Transverse colon (tissue), 4 donors: ENCODE measurements at regions not wholly inside any gene's neighbourhood (a gene's known extent, or its start where the extent isn't known, plus 50 kb on each side); places are given as distances from the start of the nearest gene placed in this dataset.

Experiments used
- DNase-seq: peaks from one replicate; pipeline ENCODE4 v3.0.0-alpha.2; 2019
- H3K27ac ChIP-seq, 4 donors: fragments of 200-600 bp; sonication (generic); 2 replicates each; pipeline ENCODE4 v1.5.1; 2016 to 2018; ENCODE audit warnings: inconsistent platforms in 4 of 4
- H3K27me3 ChIP-seq: fragments of 200-600 bp; sonication (generic); 2 replicates; pipeline ENCODE4 v1.5.1; 2017; ENCODE audit warnings: inconsistent platforms
- H3K36me3 ChIP-seq, 4 donors: fragments of 200-600 bp; sonication (generic); 2 replicates each; pipeline ENCODE4 v1.5.1; 2017 to 2019; ENCODE audit warnings: inconsistent platforms in 4 of 4
- H3K4me1 ChIP-seq, 4 donors: fragments of 200-600 bp; sonication (generic); 2 replicates each; pipeline ENCODE4 v1.5.1; 2017 to 2020; ENCODE audit warnings: inconsistent platforms in 4 of 4
- H3K4me3 ChIP-seq, 4 donors: fragments of 200-600 bp; sonication (generic); 1 replicate in 1 of 4; 2 replicates in 3 of 4; pipeline versions ENCODE4 v1.5.1 to v1.6.1; 2017 to 2019; ENCODE audit warnings: inconsistent platforms in 4 of 4
- H3K9me3 ChIP-seq, 2 donors: fragments of 200-600 bp; sonication (generic); 2 replicates each; pipeline ENCODE4 v1.5.1; 2017 to 2019; ENCODE audit warnings: inconsistent platforms in 2 of 2
- EP300 ChIP-seq: sonication (generic); formaldehyde crosslinking; IDR thresholded peaks from one replicate; pipeline ENCODE4 v1.6.1; 2017; ENCODE audit warnings: antibody characterized with exemption, low read depth
- POLR2A ChIP-seq: fragments of 450-650 bp; IDR thresholded peaks from one replicate; pipeline ENCODE4 v1.6.1; 2016; ENCODE audit warnings: antibody characterized with exemption, mild to moderate bottlenecking, moderate library complexity
- POLR2AphosphoS5 ChIP-seq, 3 donors: sonication (generic); formaldehyde crosslinking; IDR thresholded peaks; one replicate each; pipeline ENCODE4 v1.6.1; 2016; ENCODE audit warnings: antibody characterized with exemption in 3 of 3
- WGBS, 2 donors: methylation state at CpG; one replicate each; pipeline ENCODE4 v1.1.5; 2018; ENCODE audit warnings: low coverage in 1 of 2; 5-methylcytosine and 5-hydroxymethylcytosine counted together
- in situ Hi-C, 4 donors: fragments of 200-750 bp; cut with MboI; loops; one replicate each; pipeline versions ENCODE4 v1.15.0 to v1.15.1; 2017; ENCODE audit warnings: low sequenced_read_pairs in 3 of 4, low pct_ligation_motif_present in 1 of 4, low pct_unique_long_range_greater_than_20kb in 1 of 4
- intact Hi-C: fragments of 100-400 bp; cut with DNase I; formaldehyde crosslinking; loops from one replicate; pipeline ENCODE4 v1.15.1; 2023; ENCODE audit warnings: low total_unique reads
- TF ChIP-seq, protein P1 (sequence below), 5 experiments: fragments of 200-600 bp in 3 of 5; fragments of 450-650 bp in 2 of 5; sonication (generic) in 3 of 5; IDR thresholded peaks; 1 replicate in 2 of 5; 2 replicates in 3 of 5; pipeline ENCODE4 v1.5.1; 2016 to 2017; ENCODE audit warnings: antibody characterized with exemption in 5 of 5, inconsistent platforms in 3 of 5, mild to moderate bottlenecking in 2 of 5, moderate library complexity in 1 of 5

DNA sequence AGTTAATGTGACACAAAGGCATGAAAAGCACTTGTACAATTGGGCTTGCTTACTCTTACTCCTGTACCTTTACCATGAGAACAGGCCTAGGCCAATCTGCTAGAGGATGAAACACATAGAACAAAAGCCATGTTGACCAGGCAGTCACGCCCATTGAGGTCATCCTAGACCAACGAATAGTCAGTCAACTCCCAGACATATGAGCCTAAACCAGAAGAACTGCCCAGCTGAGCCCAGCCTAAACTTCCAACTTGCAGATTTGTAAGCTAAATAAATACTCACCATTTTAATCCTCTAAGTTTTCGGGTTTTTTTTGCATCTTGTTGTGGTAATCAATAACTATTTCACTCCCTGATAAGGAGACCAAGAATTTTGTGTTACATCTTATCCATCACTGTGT is 164.8 kb upstream of the ADRA1B start:
- Histone ChIP-seq H3K27me3 (no peaks in the 10 kb centered on the region), H3K9me3 (peaks cover 0 to 3% of the 10 kb centered on the region in 2 donors), H3K27ac (no peak overlapping the region), H3K4me1 (no peaks in the 10 kb centered on the region), H3K4me3 (no peak overlapping the region), H3K36me3 (no peaks in the 10 kb centered on the region)
- no peak for DNase-seq
- TF ChIP-seq EP300 (no peak), POLR2A (no peak), POLR2AphosphoS5 (IDR thresholded peaks at IDR 0.05) (no peak)
- TF ChIP-seq, protein P1, sequence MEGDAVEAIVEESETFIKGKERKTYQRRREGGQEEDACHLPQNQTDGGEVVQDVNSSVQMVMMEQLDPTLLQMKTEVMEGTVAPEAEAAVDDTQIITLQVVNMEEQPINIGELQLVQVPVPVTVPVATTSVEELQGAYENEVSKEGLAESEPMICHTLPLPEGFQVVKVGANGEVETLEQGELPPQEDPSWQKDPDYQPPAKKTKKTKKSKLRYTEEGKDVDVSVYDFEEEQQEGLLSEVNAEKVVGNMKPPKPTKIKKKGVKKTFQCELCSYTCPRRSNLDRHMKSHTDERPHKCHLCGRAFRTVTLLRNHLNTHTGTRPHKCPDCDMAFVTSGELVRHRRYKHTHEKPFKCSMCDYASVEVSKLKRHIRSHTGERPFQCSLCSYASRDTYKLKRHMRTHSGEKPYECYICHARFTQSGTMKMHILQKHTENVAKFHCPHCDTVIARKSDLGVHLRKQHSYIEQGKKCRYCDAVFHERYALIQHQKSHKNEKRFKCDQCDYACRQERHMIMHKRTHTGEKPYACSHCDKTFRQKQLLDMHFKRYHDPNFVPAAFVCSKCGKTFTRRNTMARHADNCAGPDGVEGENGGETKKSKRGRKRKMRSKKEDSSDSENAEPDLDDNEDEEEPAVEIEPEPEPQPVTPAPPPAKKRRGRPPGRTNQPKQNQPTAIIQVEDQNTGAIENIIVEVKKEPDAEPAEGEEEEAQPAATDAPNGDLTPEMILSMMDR (IDR thresholded peaks at IDR 0.05) = no peak
- in situ Hi-C loops = no loop called here
- intact Hi-C loops = no loop called here
- 85% methylated on average over 3 of the region's 3 CpGs; no CpG with 5 or more reads in 1 of the 2 donors for WGBS, 2 donors

GRCh38 chr5:159752622-159753275 is 163.5 kb upstream of the ADRA1B start:
- intact Hi-C loops (no loop called here), in situ Hi-C loops (no loop called here)
- Histone ChIP-seq H3K9me3 (peaks cover 0 to 3% of the 10 kb centered on the region in 2 donors), H3K27me3 (no peaks in the 10 kb centered on the region), H3K4me3 (no peak overlapping the region), H3K36me3 (no peaks in the 10 kb centered on the region), H3K27ac (no peak overlapping the region), H3K4me1 (no peaks in the 10 kb centered on the region)
- no peak for DNase-seq
- WGBS, 2 donors = 69 to 73% methylated on average over 6 to 7 of the region's 7 CpGs
- TF ChIP-seq POLR2A = no peak
- TF ChIP-seq, protein P1 (IDR thresholded peaks at IDR 0.05) = no peak
- TF ChIP-seq EP300 = no peak
- TF ChIP-seq POLR2AphosphoS5 (IDR thresholded peaks at IDR 0.05) = no peak

- no peak for DNase-seq
Measured at GRCh38 chr5:159758189-159758588, 158.1 kb upstream of the ADRA1B start.

DNA sequence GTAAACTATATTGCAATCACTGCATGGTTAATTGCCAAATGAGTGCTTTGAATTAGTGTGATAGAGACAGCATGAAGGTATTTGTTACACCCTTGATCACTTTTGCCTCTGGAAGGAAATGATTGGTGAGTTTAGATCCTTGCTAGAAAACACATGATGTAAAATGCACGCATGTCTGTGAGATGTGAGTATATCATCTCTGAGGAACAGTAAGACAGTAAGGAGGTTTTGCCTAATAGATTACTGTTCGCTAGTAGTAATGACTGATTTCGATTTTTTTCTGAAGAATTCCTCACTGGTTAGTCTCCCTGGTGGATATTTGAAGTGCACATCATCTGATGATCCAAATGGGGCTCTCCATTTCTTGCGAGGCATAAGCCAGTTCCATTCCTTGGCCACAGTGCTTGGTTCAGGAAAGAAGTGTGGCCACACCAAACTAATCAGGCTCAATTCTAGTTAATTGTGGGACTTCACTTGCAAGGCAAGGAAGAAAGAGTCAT is 156.4 kb upstream of the ADRA1B start:
- in situ Hi-C loops = no loop called here
- DNase-seq = no peak
- 74 to 92% methylated on average over 2 to 4 of the region's 4 CpGs for WGBS, 2 donors

More at GRCh38 chr5:159758189-159758588, 158.1 kb upstream of the ADRA1B start:
- no peak overlapping the region for H3K27ac ChIP-seq
- in situ Hi-C loops (no loop called here), intact Hi-C loops (no loop called here)
- no peak overlapping the region for H3K4me3 ChIP-seq
- no peaks in the 10 kb centered on the region for H3K36me3 ChIP-seq
- H3K4me1 ChIP-seq = no peaks in the 10 kb centered on the region
- TF ChIP-seq POLR2A = no peak
- 71 to 83% methylated on average over 4 of the region's 4 CpGs for WGBS, 2 donors
- H3K27me3 ChIP-seq = no peaks in the 10 kb centered on the region
- H3K9me3 ChIP-seq = no peaks in the 10 kb centered on the region

More for the DNA sequence above, 156.4 kb upstream of the ADRA1B start:
- Histone ChIP-seq H3K9me3 (no peaks in the 10 kb centered on the region), H3K4me1 (peaks cover 0 to 11% (median 0%) of the 10 kb centered on the region in 4 donors), H3K27me3 (no peaks in the 10 kb centered on the region), H3K36me3 (no peaks in the 10 kb centered on the region), H3K27ac (no peak overlapping the region), H3K4me3 (no peak overlapping the region)
- intact Hi-C loops = no loop called here
- no peak for TF ChIP-seq POLR2A
- TF ChIP-seq, protein P1 (IDR thresholded peaks at IDR 0.05) = no peak
- TF ChIP-seq POLR2AphosphoS5 (IDR thresholded peaks at IDR 0.05) = no peak
- no peak for TF ChIP-seq EP300
